WTC11 (cell line): ENCODE measurements at regions not wholly inside any gene's neighbourhood (a gene's known extent, or its start where the extent isn't known, plus 50 kb on each side); places are given as distances from the start of the nearest gene placed in this dataset.

Source experiments
- ATAC-seq: fragments of 200-7000 bp; cut with Tn5 transposase; 2 replicates; pipeline ENCODE4 v1.10.0; 2021; ENCODE audit warnings: mild to moderate bottlenecking, moderate library complexity
- CTCF ChIA-PET: fragments of 300-600 bp; sonication (Branson Sonifier 250); formaldehyde crosslinking; loops from one replicate; lab custom pipeline; 2021; ENCODE audit warnings: antibody characterized with exemption; lab: Charles Lee
- POLR2A ChIA-PET: fragments of 350-600 bp; sonication (Branson Sonifier 250); formaldehyde crosslinking; loops from one replicate; lab custom pipeline; 2021; ENCODE audit warnings: antibody characterized with exemption; lab: Charles Lee
- DNase-seq: peaks from one replicate; pipeline ENCODE4 v3.0.0; 2021; ENCODE audit warnings: low spot score
- H3K27ac Mint-ChIP-seq: 2 replicates; pipeline ENCODE4 v1.8.0; 2021; ENCODE audit warnings: mixed read lengths
- H3K27me3 Mint-ChIP-seq: 2 replicates; pipeline ENCODE4 v1.8.0; 2021; ENCODE audit warnings: low read depth, mild to moderate bottlenecking, moderate library complexity, mixed read lengths
- H3K36me3 Mint-ChIP-seq: 2 replicates; pipeline ENCODE4 v1.8.0; 2021; ENCODE audit warnings: mixed read lengths
- H3K4me1 Mint-ChIP-seq: 2 replicates; pipeline ENCODE4 v1.8.0; 2022; ENCODE audit warnings: mixed read lengths
- H3K4me3 Mint-ChIP-seq: 2 replicates; pipeline ENCODE4 v1.8.0; 2021; ENCODE audit warnings: mild to moderate bottlenecking, moderate library complexity, mixed read lengths
- H3K9me3 Mint-ChIP-seq: 2 replicates; pipeline ENCODE4 v1.8.0; 2021; ENCODE audit warnings: mixed read lengths
- CREM ChIP-seq: sonication (generic); formaldehyde crosslinking; IDR thresholded peaks from 2 replicates; pipeline ENCODE4 v1.8.1; 2022; ENCODE audit warnings: mild to moderate bottlenecking, missing genetic modification reagents, moderate library complexity
- JUN ChIP-seq: sonication (generic); formaldehyde crosslinking; IDR thresholded peaks from 2 replicates; pipeline ENCODE4 v1.8.0; 2023; ENCODE audit warnings: mild to moderate bottlenecking, missing genetic modification reagents
- NFATC4 ChIP-seq: fragments of 250-450 bp; sonication (Bioruptor Pico); IDR thresholded peaks from 2 replicates; pipeline ENCODE4 v1.9.0; 2021; ENCODE audit warnings: mild to moderate bottlenecking
- SMAD3 ChIP-seq: sonication (generic); formaldehyde crosslinking; IDR thresholded peaks from 2 replicates; pipeline ENCODE4 v1.8.0; 2022; ENCODE audit warnings: missing genetic modification reagents, mild to moderate bottlenecking, borderline replicate concordance
- SP1 ChIP-seq: sonication (generic); formaldehyde crosslinking; conservative IDR thresholded peaks from 2 replicates; pipeline ENCODE4 v1.8.1; 2022; ENCODE audit warnings: missing genetic modification reagents
- ZNF232 ChIP-seq: sonication (generic); formaldehyde crosslinking; IDR thresholded peaks from 2 replicates; pipeline ENCODE4 v1.8.0; 2022; ENCODE audit warnings: mild to moderate bottlenecking, missing genetic modification reagents
- ZNF263 ChIP-seq: sonication (generic); formaldehyde crosslinking; IDR thresholded peaks from 2 replicates; pipeline ENCODE4 v1.8.1; 2022; ENCODE audit warnings: low read depth, mild to moderate bottlenecking, moderate library complexity, missing genetic modification reagents
- TF ChIP-seq, protein P1 (sequence below): sonication (generic); formaldehyde crosslinking; IDR thresholded peaks from 2 replicates; pipeline ENCODE4 v1.8.0; 2022; ENCODE audit warnings: missing genetic modification reagents
- TF ChIP-seq, protein P2 (sequence below): sonication (generic); formaldehyde crosslinking; IDR thresholded peaks from 2 replicates; pipeline ENCODE4 v1.8.1; 2022; ENCODE audit warnings: low read depth, mild to moderate bottlenecking, moderate library complexity, missing genetic modification reagents, borderline replicate concordance
- TF ChIP-seq, protein P3 (sequence below): sonication (generic); formaldehyde crosslinking; IDR thresholded peaks from 2 replicates; pipeline ENCODE4 v1.8.0; 2022; ENCODE audit warnings: mild to moderate bottlenecking, missing genetic modification reagents
- TF ChIP-seq, protein P4 (sequence below): sonication (generic); formaldehyde crosslinking; IDR thresholded peaks from 2 replicates; pipeline ENCODE4 v1.8.1; 2022; ENCODE audit warnings: mild to moderate bottlenecking, missing genetic modification reagents, moderate library complexity, borderline replicate concordance
- TF ChIP-seq, protein P5 (sequence below): sonication (generic); formaldehyde crosslinking; IDR thresholded peaks from 2 replicates; pipeline ENCODE4 v1.8.1; 2023; ENCODE audit warnings: mild to moderate bottlenecking, missing genetic modification reagents, moderate library complexity
- TF ChIP-seq, protein P6 (sequence below): sonication (generic); formaldehyde crosslinking; IDR thresholded peaks from 2 replicates; pipeline ENCODE4 v1.8.0; 2023; ENCODE audit warnings: missing genetic modification reagents, mild to moderate bottlenecking, borderline replicate concordance
- TF ChIP-seq, protein P7 (sequence below): sonication (generic); formaldehyde crosslinking; IDR thresholded peaks from 2 replicates; pipeline ENCODE4 v1.8.0; 2022; ENCODE audit warnings: mild to moderate bottlenecking, missing genetic modification reagents

DNA sequence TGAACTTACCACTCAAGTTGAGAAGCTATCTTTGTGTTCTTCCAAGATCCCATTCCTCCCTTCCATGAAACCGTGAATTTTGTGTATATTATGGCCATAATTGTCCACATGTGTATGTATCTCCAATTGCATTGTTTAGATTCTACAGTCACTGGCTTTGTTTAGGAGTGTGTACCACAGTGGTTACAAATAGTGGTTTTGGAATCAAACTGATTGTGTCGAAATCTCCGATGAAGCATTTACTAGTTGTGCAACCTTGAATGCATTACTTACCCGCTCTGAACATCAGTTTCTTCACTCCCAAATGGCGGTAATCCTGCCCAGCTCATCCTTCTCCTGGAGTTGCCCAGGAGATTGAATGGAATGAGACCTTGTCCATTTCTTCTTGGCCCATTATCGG is 145.0 kb upstream of the ZNF32 start (continued):
- TF ChIP-seq, protein P1, sequence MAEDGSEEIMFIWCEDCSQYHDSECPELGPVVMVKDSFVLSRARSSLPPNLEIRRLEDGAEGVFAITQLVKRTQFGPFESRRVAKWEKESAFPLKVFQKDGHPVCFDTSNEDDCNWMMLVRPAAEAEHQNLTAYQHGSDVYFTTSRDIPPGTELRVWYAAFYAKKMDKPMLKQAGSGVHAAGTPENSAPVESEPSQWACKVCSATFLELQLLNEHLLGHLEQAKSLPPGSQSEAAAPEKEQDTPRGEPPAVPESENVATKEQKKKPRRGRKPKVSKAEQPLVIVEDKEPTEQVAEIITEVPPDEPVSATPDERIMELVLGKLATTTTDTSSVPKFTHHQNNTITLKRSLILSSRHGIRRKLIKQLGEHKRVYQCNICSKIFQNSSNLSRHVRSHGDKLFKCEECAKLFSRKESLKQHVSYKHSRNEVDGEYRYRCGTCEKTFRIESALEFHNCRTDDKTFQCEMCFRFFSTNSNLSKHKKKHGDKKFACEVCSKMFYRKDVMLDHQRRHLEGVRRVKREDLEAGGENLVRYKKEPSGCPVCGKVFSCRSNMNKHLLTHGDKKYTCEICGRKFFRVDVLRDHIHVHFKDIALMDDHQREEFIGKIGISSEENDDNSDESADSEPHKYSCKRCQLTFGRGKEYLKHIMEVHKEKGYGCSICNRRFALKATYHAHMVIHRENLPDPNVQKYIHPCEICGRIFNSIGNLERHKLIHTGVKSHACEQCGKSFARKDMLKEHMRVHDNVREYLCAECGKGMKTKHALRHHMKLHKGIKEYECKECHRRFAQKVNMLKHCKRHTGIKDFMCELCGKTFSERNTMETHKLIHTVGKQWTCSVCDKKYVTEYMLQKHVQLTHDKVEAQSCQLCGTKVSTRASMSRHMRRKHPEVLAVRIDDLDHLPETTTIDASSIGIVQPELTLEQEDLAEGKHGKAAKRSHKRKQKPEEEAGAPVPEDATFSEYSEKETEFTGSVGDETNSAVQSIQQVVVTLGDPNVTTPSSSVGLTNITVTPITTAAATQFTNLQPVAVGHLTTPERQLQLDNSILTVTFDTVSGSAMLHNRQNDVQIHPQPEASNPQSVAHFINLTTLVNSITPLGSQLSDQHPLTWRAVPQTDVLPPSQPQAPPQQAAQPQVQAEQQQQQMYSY (CRISPR knock-in tag): no peak

DNA sequence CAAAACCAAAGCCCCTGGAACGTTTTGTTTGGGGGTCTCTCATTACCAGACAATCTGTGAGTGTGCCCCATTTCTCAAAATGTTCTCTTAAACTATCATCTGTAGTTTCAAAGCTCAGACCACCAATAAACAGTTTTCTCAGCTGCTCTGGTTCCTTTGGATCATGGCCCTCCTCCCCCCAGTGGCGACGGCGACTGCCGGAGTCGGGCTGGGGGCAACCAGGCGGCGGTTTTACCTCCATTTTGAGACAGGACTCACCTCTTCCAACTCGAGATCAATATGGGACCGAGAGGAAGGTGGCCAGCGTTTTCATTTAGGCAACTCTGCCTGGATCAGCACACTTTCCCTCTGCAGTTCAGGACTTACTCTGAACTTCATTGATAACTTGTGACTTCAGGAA is 141.5 kb upstream of the ZNF32 start:
- no peak for ATAC-seq
- H3K4me1 Mint-ChIP-seq: no peaks in the 10 kb centered on the region
- no peaks in the 10 kb centered on the region for H3K36me3 Mint-ChIP-seq
- no peak for TF ChIP-seq JUN (CRISPR knock-in tag)
- no peak for TF ChIP-seq ZNF263
- TF ChIP-seq NFATC4 (CRISPR knock-in tag): no peak
- TF ChIP-seq, protein P2, sequence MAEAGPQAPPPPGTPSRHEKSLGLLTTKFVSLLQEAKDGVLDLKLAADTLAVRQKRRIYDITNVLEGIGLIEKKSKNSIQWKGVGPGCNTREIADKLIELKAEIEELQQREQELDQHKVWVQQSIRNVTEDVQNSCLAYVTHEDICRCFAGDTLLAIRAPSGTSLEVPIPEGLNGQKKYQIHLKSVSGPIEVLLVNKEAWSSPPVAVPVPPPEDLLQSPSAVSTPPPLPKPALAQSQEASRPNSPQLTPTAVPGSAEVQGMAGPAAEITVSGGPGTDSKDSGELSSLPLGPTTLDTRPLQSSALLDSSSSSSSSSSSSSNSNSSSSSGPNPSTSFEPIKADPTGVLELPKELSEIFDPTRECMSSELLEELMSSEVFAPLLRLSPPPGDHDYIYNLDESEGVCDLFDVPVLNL (CRISPR knock-in tag): no peak
- TF ChIP-seq SP1 (CRISPR knock-in tag): no peak
- TF ChIP-seq, protein P3, sequence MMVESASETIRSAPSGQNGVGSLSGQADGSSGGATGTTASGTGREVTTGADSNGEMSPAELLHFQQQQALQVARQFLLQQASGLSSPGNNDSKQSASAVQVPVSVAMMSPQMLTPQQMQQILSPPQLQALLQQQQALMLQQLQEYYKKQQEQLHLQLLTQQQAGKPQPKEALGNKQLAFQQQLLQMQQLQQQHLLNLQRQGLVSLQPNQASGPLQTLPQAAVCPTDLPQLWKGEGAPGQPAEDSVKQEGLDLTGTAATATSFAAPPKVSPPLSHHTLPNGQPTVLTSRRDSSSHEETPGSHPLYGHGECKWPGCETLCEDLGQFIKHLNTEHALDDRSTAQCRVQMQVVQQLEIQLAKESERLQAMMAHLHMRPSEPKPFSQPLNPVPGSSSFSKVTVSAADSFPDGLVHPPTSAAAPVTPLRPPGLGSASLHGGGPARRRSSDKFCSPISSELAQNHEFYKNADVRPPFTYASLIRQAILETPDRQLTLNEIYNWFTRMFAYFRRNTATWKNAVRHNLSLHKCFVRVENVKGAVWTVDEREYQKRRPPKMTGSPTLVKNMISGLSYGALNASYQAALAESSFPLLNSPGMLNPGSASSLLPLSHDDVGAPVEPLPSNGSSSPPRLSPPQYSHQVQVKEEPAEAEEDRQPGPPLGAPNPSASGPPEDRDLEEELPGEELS (CRISPR knock-in tag): no peak
- TF ChIP-seq, protein P4, sequence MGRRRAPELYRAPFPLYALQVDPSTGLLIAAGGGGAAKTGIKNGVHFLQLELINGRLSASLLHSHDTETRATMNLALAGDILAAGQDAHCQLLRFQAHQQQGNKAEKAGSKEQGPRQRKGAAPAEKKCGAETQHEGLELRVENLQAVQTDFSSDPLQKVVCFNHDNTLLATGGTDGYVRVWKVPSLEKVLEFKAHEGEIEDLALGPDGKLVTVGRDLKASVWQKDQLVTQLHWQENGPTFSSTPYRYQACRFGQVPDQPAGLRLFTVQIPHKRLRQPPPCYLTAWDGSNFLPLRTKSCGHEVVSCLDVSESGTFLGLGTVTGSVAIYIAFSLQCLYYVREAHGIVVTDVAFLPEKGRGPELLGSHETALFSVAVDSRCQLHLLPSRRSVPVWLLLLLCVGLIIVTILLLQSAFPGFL (CRISPR knock-in tag): no peak
- TF ChIP-seq CREM (CRISPR knock-in tag): no peak
- TF ChIP-seq, protein P5, sequence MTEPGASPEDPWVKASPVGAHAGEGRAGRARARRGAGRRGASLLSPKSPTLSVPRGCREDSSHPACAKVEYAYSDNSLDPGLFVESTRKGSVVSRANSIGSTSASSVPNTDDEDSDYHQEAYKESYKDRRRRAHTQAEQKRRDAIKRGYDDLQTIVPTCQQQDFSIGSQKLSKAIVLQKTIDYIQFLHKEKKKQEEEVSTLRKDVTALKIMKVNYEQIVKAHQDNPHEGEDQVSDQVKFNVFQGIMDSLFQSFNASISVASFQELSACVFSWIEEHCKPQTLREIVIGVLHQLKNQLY (CRISPR knock-in tag): no peak
- TF ChIP-seq, protein P6, sequence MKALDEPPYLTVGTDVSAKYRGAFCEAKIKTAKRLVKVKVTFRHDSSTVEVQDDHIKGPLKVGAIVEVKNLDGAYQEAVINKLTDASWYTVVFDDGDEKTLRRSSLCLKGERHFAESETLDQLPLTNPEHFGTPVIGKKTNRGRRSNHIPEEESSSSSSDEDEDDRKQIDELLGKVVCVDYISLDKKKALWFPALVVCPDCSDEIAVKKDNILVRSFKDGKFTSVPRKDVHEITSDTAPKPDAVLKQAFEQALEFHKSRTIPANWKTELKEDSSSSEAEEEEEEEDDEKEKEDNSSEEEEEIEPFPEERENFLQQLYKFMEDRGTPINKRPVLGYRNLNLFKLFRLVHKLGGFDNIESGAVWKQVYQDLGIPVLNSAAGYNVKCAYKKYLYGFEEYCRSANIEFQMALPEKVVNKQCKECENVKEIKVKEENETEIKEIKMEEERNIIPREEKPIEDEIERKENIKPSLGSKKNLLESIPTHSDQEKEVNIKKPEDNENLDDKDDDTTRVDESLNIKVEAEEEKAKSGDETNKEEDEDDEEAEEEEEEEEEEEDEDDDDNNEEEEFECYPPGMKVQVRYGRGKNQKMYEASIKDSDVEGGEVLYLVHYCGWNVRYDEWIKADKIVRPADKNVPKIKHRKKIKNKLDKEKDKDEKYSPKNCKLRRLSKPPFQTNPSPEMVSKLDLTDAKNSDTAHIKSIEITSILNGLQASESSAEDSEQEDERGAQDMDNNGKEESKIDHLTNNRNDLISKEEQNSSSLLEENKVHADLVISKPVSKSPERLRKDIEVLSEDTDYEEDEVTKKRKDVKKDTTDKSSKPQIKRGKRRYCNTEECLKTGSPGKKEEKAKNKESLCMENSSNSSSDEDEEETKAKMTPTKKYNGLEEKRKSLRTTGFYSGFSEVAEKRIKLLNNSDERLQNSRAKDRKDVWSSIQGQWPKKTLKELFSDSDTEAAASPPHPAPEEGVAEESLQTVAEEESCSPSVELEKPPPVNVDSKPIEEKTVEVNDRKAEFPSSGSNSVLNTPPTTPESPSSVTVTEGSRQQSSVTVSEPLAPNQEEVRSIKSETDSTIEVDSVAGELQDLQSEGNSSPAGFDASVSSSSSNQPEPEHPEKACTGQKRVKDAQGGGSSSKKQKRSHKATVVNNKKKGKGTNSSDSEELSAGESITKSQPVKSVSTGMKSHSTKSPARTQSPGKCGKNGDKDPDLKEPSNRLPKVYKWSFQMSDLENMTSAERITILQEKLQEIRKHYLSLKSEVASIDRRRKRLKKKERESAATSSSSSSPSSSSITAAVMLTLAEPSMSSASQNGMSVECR (CRISPR knock-in tag): no peak
- TF ChIP-seq, protein P7, sequence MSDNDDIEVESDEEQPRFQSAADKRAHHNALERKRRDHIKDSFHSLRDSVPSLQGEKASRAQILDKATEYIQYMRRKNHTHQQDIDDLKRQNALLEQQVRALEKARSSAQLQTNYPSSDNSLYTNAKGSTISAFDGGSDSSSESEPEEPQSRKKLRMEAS (CRISPR knock-in tag): no peak
- no peak for TF ChIP-seq SMAD3 (CRISPR knock-in tag)
- no peak for TF ChIP-seq ZNF232 (CRISPR knock-in tag)
- TF ChIP-seq, all 79 proteins: peak for 0
- ChIA-PET POLR2A (no interaction called here), CTCF (no interaction called here)
- H3K27me3 Mint-ChIP-seq: 0 out of 2 replicates have a peak, but pooled peaks cover 4% of the 10 kb centered on the region
- no peak for DNase-seq
- H3K9me3 Mint-ChIP-seq: no peaks in the 10 kb centered on the region; the same call in 1 of the 2 replicates
- H3K4me3 Mint-ChIP-seq: no peak overlapping the region
- H3K27ac Mint-ChIP-seq: no peak overlapping the region
